AG10803 (cell line): ENCODE measurements at regions not wholly inside any gene's neighbourhood (a gene's known extent, or its start where the extent isn't known, plus 50 kb on each side); places are given as distances from the start of the nearest gene placed in this dataset.
A peak's percentile ranks its signal among the peaks of the same experiment; 100 is the strongest.

Experiments
- DNase-seq: peaks from one replicate; pipeline ENCODE4 v3.0.0; 2010; ENCODE audit warnings: low read depth
- H3K4me3 ChIP-seq: 2 replicates; pipeline ENCODE4 v1.5.1; 2011; ENCODE audit warnings: mild to moderate bottlenecking, low read length, control low read depth
- TF ChIP-seq, protein P1 (sequence below): conservative IDR thresholded peaks from 2 replicates; pipeline ENCODE4 v1.5.1; 2011; ENCODE audit warnings: mild to moderate bottlenecking, low read length, control low read depth, inconsistent platforms

DNA sequence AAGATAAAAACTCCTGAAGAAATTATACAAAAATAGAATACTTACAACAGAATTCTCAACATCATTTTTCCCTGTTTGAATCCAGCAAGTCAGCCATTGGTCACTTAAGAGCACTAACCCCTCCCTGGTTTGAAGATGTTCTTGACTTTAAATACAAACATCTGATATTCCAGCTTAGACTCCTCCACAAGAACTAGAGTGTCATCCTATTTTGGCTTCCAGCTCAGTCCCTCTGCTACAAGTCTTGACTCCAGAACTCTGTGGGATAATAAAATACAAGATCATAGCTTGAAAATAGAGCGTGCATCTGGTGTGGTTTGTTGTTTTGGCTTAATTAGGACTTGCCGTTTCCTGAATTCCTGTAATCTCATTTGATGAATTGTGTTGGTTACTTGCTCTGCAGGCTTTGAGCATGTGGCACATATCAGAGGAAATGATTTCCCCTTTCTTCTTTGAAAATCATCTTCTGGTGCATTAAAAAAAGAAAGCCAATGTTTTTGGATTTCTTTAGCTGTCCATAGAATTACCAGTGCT is 63.7 kb upstream of the DPT start:
- DNase-seq: peak; percentile 30
- TF ChIP-seq, protein P1, sequence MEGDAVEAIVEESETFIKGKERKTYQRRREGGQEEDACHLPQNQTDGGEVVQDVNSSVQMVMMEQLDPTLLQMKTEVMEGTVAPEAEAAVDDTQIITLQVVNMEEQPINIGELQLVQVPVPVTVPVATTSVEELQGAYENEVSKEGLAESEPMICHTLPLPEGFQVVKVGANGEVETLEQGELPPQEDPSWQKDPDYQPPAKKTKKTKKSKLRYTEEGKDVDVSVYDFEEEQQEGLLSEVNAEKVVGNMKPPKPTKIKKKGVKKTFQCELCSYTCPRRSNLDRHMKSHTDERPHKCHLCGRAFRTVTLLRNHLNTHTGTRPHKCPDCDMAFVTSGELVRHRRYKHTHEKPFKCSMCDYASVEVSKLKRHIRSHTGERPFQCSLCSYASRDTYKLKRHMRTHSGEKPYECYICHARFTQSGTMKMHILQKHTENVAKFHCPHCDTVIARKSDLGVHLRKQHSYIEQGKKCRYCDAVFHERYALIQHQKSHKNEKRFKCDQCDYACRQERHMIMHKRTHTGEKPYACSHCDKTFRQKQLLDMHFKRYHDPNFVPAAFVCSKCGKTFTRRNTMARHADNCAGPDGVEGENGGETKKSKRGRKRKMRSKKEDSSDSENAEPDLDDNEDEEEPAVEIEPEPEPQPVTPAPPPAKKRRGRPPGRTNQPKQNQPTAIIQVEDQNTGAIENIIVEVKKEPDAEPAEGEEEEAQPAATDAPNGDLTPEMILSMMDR: no peak
- H3K4me3 ChIP-seq: no peak overlapping the region

DNA sequence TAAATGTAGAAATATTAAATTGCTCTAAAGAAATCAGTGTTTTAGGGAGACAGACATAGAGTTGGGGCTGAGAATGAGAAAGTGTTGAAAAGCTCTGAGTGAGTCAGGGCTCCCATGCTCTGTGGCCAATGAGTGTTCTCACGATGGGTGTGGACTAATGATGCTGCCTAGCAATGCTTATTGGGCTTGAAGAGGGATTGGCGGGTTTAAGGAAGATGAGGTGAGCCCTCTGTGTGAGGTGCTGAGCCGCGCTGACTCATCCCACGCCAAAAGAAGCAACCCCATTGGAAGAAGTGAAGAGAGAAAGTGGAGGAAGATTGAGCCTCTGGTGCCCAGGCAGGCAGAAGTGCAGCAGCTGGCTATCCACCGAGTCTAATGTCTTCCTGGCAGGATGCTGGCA is 65.1 kb upstream of the DPT start:
- TF ChIP-seq, protein P1: no peak
- H3K4me3 ChIP-seq: no peak overlapping the region
- no peak for DNase-seq

DNA sequence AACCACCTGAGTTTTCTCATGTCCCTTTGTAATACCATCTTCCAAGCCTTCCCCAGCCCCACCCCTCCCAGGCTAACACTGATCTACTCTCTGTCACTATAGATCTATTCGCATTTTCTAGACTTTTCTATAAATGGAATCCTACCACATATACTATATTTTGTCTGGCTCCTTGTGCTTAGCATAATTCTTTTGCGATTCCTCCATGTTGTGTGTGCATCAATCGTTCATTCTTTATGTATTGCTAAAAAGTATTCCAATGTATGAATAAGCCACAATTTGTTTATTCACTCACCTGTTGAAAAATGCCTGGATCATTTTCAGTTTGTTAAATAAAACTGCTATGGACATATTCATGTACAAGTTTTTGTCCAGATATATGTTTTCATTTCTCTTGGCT is 66.7 kb upstream of the DPT start:
- TF ChIP-seq, protein P1: no peak
- H3K4me3 ChIP-seq: no peak overlapping the region
- no peak for DNase-seq

DNA sequence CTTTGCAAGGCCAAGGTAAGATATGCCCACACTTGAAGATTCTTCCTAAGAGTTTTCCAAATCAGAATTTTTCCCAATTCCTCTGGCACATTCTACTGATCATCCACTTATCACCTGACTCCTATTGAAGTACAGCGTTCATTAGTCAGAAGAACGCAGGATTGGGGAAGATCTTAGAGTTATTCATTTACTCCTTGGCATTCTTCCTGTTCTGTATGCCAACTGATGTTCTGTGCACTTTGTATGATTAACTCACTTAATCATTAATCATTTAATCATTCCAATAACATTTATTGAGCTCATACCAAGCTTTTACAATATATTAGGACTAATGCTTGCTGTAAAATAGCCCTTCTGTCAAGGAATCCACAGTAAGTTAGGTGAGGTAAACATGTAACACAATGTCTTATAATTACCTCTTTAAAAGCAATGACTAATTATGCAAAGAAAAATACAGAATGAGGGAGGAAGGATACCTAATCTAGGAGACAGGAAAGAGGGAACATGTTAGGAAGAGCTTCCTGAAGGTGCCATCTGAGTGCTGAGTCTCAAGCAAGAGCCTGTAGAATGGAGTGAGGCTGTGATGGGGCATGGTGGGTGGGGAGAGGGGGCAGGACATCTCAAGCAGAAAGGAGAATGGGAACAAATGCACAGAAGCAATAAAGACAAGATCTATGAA is 71.1 kb upstream of the DPT start:
- TF ChIP-seq, protein P1: no peak
- DNase-seq: no peak

DNA sequence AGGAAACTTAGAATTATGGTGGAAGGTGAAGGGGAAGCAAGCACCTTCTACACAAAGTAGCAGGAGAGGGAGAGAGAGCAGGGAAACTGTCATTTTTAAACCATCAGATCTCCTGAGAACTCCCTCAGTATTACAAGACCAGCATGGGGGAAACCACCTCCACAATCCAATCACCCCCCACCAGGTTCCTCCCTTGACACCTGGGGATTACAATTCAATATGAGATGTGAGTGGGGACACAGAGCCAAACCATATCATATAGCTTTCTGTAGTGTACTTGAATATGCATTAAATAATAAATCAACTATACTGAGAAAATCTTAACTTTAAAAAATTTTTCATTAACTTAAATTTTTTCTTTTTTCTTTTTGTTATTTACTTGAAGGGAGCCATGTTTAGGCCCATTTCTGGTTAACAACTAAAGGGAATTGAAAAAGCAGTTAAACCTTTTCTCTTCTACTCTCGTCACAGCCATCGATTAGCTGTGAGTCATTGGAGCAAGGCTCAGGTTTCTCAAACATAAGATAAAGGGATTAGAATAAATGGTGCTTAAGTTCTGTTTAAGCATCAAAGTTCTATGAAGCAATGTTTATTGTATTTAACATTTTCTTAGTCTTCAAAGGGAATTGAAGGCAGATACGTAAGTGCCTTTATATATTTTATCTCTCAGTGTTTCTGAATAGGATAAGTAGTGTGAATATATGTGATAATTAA is 72.2 kb upstream of the DPT start:
- no peak for DNase-seq
- TF ChIP-seq, protein P1: no peak
- no peak overlapping the region for H3K4me3 ChIP-seq

More for the DNA sequence above, 71.1 kb upstream of the DPT start:
- H3K4me3 ChIP-seq: no peak overlapping the region

DNA sequence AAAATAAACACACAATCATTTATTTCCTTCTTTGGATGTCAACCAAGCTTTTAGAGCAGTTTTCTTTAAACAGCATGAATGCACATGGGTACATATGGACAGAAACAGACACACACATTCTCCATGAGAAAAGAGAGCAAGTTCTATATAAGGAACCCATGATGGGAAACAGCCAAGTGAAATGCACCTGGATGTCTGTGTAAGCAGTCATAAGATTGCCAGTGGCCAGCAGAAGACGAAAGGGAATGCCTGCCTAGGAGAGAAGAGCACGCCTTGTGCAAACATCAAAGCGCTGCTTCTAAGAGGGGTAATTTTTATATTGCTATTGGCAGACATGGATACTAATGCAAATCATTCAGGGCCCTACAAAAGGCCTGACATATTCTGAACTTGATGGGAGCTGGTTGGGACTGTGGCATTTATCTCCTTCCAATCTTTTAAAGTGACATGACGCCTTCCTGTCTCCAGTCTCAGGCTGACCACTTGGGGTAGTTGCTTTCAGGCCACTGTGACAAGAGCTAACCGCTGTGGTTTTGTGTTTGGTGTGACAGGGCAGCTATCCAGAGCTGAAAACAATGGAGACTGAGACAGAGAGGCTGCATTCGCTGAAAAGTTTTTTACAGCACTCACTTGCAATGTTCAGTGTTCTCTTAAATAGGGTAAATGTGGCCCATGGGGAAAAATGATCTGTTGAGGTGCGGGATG is 75.0 kb upstream of the DPT start:
- TF ChIP-seq, protein P1: no peak
- H3K4me3 ChIP-seq: no peak overlapping the region
- no peak for DNase-seq
